G401.6 (cell line): ENCODE measurements at regions not wholly inside any gene's neighbourhood (a gene's known extent, or its start where the extent isn't known, plus 50 kb on each side); places are given as distances from the start of the nearest gene placed in this dataset.
"Not testable (repeated sequence)": the region's sequence is repeated elsewhere in the genome, so short reads cannot be mapped to it uniquely, and the experiment has no call there.

Experiments
- FAIRE-seq: peaks from 2 replicates; lab custom pipeline; 2012; peaks lifted over from hg19 to GRCh38; lab: Jason Lieb, UNC

GRCh38 chr15:96035091-96035490 lies 295.4 kb upstream of the NR2F2 start:
- no peak for FAIRE-seq

- no peak for FAIRE-seq
Observed at GRCh38 chr15:96035635-96036034, 294.9 kb upstream of the NR2F2 start.

GRCh38 chr15:96037584-96037983 lies 292.9 kb upstream of the NR2F2 start:
- FAIRE-seq, result no peak

GRCh38 chr15:96038131-96038530 lies 292.4 kb upstream of the NR2F2 start:
- no peak for FAIRE-seq

- no peak for FAIRE-seq
Observed at GRCh38 chr15:96038650-96039049, 291.9 kb upstream of the NR2F2 start.

- FAIRE-seq, result no peak
Observed at GRCh38 chr15:96041982-96042733, 288.3 kb upstream of the NR2F2 start.

- no peak for FAIRE-seq
Observed at GRCh38 chr15:96042734-96043224, 287.7 kb upstream of the NR2F2 start.

- no peak for FAIRE-seq
Observed at GRCh38 chr15:96043591-96044171, 286.8 kb upstream of the NR2F2 start.

- no peak for FAIRE-seq
Observed at GRCh38 chr15:96046620-96047240, 283.8 kb upstream of the NR2F2 start.

- no peak for FAIRE-seq
Observed at GRCh38 chr15:96047255-96047931, 283.1 kb upstream of the NR2F2 start.

- no peak for FAIRE-seq
Observed at GRCh38 chr15:96049323-96049722, 281.2 kb upstream of the NR2F2 start.

GRCh38 chr15:96049766-96050165 lies 280.7 kb upstream of the NR2F2 start:
- no peak for FAIRE-seq

- FAIRE-seq, result no peak
Observed at GRCh38 chr15:96051598-96051997, 278.9 kb upstream of the NR2F2 start.

GRCh38 chr15:96052154-96052553 lies 278.3 kb upstream of the NR2F2 start:
- FAIRE-seq, result no peak

GRCh38 chr15:96052572-96053030 lies 277.9 kb upstream of the NR2F2 start:
- FAIRE-seq, result no peak

- no peak for FAIRE-seq
Observed at GRCh38 chr15:96053031-96053780, 277.3 kb upstream of the NR2F2 start.

- no peak for FAIRE-seq
Observed at GRCh38 chr15:96053781-96054428, 276.6 kb upstream of the NR2F2 start.

- FAIRE-seq, result no peak
Observed at GRCh38 chr15:96054621-96055020, 275.9 kb upstream of the NR2F2 start.

- FAIRE-seq, result no peak
Observed at GRCh38 chr15:96058103-96058851, 272.2 kb upstream of the NR2F2 start.

- not testable (repeated sequence) for FAIRE-seq
Observed at GRCh38 chr15:96058852-96059103, 271.7 kb upstream of the NR2F2 start.

- not testable (repeated sequence) for FAIRE-seq
Observed at GRCh38 chr15:96060591-96060990, 269.9 kb upstream of the NR2F2 start.
